GM13977 (cell line): ENCODE measurements at regions not wholly inside any gene's neighbourhood (a gene's known extent, or its start where the extent isn't known, plus 50 kb on each side); places are given as distances from the start of the nearest gene placed in this dataset.

Source experiments
- DNase-seq: peaks from one replicate; pipeline ENCODE4 v3.0.0; 2012; ENCODE audit warnings: low spot score
- CTCF ChIP-seq: IDR thresholded peaks from 2 replicates; pipeline ENCODE4 v1.5.1; 2012; ENCODE audit warnings: mild to moderate bottlenecking, control low read depth; ENCODE audit not compliant: insufficient read depth; ENCODE audit errors: extremely low read depth, missing control alignments
- in situ Hi-C: fragments of 300-500 bp; cut with MboI; formaldehyde crosslinking; loops from one replicate; pipeline ENCODE4 v1.12.0; 2022; ENCODE audit warnings: low sequenced_read_pairs, low pct_unique_long_range_greater_than_20kb, mixed read lengths, inconsistent platforms; ENCODE audit not compliant: unreplicated experiment

DNA sequence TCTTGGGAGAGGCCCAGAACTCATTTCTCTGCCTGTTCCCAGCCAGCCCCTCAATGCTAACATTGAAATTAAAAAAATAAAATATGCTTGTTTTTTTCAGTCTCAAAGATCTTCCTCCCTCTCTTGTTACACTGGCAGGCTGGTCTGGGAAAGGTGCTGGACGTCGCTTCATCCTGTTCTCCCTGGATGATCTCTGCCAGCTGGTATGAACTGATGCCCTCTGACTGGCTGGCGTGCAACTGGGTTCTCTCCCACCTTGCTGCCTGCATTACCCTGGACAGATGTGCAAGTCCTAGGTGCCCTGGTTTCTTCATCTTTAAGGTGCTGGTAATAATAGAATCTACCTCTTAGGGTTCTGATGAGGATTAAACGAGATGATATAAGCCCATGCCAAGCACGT lies 263.9 kb upstream of the PROK2 start:
- in situ Hi-C loops, result no loop called here
- DNase-seq, result no peak
- no peak for TF ChIP-seq CTCF

DNA sequence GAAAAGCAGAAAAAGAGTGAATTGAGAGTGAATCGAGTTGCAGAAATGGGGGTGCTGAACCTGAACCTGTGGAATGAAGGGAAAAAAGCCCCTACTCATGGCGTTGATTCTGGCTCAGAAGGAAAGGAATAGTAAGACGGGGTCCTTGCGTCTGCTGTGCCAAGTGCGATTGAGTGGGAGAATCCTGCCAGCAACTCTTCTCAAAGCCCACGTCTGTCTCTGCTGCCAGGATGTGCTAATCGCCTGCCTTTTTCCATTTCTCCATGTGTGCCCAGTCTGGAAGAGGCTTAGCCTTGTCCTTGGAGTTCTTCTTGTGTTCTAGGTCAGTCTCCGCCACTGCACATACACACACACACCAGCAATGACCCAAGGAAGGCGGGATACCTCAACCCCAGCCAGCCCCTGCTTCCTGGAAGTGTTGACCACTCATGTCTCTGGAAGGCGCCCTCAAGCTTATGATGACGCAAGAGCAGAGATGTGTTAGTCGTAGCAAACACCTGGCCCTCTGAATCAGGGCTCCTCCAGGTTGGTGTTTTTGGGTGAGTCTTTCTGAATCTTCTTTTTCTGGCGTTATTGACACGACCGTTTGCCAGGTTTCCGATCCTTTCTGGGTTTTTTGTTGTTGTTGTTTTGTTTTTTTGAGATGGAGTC lies 262.4 kb upstream of the PROK2 start:
- no peak for DNase-seq
- no peak for TF ChIP-seq CTCF

DNA sequence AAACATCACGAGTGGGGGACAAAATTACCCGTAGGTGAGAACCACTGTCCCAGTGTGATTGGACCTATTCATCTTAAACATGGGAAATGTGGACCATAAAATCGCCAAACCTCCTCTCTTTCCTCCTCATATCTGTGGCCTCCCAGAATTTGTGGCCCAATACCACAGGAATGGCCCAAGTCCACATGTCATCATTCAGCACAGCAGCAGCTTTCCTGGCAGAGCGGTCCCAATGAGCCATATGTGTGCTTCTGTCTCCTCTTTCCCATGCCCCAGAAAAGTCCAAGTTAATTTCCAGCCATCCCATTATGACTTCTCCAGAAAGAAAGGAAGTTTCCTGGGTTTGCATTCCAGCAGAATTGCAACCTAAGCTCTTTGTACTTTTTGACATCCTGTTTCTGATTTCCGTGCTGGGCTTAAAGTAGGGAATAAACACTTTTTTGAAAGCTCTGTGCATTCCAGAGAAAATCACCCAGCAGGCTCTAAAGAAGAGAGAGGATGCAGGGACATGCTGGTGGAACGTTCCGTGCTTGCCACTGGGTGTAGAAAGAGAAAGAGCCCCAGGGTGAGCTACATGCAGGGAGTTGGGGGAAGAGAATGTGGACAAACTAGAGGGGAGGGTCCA lies 259.4 kb upstream of the PROK2 start:
- TF ChIP-seq CTCF, result no peak

More for the DNA sequence above, 262.4 kb upstream of the PROK2 start:
- in situ Hi-C loops, result no loop called here

DNA sequence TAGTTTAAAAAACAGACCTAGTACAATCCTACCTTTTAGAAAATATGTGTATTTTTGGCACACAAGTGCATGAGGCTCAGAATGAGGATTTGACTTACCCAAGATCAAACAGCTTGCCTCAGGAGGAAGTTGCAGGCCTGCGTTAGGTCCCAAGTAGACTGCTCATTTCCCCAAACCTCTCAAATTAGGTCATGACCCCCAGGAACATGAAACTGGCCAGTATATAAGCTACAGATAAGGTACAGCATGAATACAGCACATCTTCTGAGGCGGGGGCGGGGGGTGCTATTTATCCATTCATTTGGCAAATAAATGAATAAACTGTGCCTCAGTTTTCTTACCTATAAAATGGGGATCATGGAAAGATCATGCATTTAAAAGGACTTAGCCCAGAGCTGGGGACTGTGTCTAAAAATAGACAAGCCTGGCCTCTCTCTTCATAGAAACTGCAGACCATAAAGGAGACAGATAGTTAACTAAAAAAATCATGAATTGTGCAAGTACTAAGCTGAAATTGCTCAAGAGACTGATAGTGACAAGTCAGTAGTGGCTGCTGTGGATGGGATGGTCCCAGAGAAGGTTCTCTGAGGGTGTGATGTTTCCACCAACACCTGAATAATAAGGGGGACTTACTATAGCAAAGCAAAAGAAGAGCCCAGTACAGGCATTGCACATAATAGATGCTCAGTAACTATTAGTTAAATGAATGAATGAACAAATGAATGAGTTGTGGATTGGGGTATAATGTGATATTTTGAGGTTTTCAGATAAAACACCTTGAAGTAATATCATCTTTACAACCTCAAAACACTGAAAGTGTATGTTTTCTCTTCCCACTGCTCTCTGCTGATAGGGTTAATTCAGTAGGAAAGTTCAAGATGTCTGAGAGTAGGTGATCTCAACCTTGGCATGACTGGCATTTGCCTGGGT lies 258.5 kb upstream of the PROK2 start:
- in situ Hi-C loops, result no loop called here
- TF ChIP-seq CTCF, result no peak
- DNase-seq, result no peak

More for the DNA sequence above, 259.4 kb upstream of the PROK2 start:
- in situ Hi-C loops, result no loop called here
- DNase-seq, result no peak

DNA sequence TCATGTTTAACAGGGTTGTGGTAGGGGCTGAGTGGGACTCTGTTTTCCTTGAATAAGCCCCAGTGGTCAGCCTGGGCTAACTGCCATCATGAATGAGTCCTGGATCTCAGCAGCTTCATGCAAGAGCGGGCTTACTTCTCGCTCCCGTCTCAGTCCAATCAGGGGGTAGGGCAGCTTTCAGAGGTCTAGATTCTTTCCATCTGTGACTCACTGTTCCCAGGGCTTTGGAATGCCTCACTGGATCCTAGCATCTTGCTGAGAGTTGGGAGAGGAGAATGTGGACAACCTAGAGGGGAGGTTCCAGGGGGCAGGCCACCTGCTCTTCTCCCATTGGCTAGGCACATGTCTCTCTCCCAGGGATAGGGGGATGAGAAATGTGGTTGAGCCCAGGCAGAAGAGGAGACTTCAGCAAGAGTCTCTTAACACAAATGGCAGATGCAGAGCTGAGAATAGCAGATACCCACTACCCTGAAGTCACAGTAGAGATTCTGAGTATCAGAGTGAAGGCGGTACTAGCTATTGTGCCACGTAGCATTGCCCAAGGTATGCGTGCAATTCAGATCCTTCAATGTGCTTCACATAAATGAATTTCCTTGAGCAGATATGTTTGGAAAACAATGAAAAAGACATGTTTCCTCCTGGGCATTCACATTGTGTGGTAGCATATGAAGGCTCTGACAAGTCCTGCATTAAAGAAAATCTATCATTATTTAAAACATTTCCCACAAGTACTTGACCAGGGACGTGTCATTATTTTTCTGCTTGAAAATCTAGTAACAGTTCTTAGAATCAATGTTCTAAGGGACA lies 257.7 kb upstream of the PROK2 start:
- no peak for DNase-seq
- in situ Hi-C loops, result no loop called here
- no peak for TF ChIP-seq CTCF

- TF ChIP-seq CTCF, result no peak
- in situ Hi-C loops, result no loop called here
- no peak for DNase-seq
Observed at GRCh38 chr3:72041511-72041910, 256.6 kb upstream of the PROK2 start.
